GDM1 (cell line): ENCODE measurements at regions not wholly inside any gene's neighbourhood (a gene's known extent, or its start where the extent isn't known, plus 50 kb on each side); places are given as distances from the start of the nearest gene placed in this dataset.

Experiments
- DNase-seq: peaks from one replicate; lab custom pipeline; 2025; lab: John Stamatoyannopoulos, UW

- no peak for DNase-seq
These were observed 88.8 kb upstream of the TMEM72 start for GRCh38 chr10:44822349-44822748.

- DNase-seq: no peak
These were observed 88.2 kb upstream of the TMEM72 start for GRCh38 chr10:44822966-44823365.

- no peak for DNase-seq
These were observed 86.5 kb upstream of the TMEM72 start for GRCh38 chr10:44824607-44825006.

GRCh38 chr10:44827431-44828006 is 83.6 kb upstream of the TMEM72 start:
- no peak for DNase-seq

GRCh38 chr10:44828508-44829142 is 82.5 kb upstream of the TMEM72 start:
- no peak for DNase-seq

- no peak for DNase-seq
These were observed 81.7 kb upstream of the TMEM72 start for GRCh38 chr10:44829426-44829825.

- no peak for DNase-seq
These were observed 81.1 kb upstream of the TMEM72 start for GRCh38 chr10:44830022-44830421.

- no peak for DNase-seq
These were observed 79.6 kb upstream of the TMEM72 start for GRCh38 chr10:44831581-44831980.

- DNase-seq: no peak
These were observed 78.3 kb upstream of the TMEM72 start for GRCh38 chr10:44832595-44833390.

GRCh38 chr10:44834131-44834530 is 77.0 kb upstream of the TMEM72 start:
- no peak for DNase-seq

- no peak for DNase-seq
These were observed 75.8 kb upstream of the TMEM72 start for GRCh38 chr10:44835300-44835699.

GRCh38 chr10:44843484-44843883 is 67.7 kb upstream of the TMEM72 start:
- no peak for DNase-seq

GRCh38 chr10:44845361-44846175 is 65.6 kb upstream of the TMEM72 start:
- no peak for DNase-seq

- DNase-seq: no peak
These were observed 64.0 kb upstream of the TMEM72 start for GRCh38 chr10:44847110-44847509.

- DNase-seq: no peak
These were observed 62.9 kb upstream of the TMEM72 start for GRCh38 chr10:44848211-44848610.

GRCh38 chr10:44849936-44850335 is 61.2 kb upstream of the TMEM72 start:
- DNase-seq: no peak

GRCh38 chr10:44850356-44850934 is 60.7 kb upstream of the TMEM72 start:
- no peak for DNase-seq

- no peak for DNase-seq
These were observed 59.7 kb upstream of the TMEM72 start for GRCh38 chr10:44851413-44851812.

GRCh38 chr10:44851881-44852280 is 59.3 kb upstream of the TMEM72 start:
- no peak for DNase-seq

- DNase-seq: no peak
These were observed 57.9 kb upstream of the TMEM72 start for GRCh38 chr10:44853148-44853734.

- DNase-seq: no peak
These were observed 57.3 kb upstream of the TMEM72 start for GRCh38 chr10:44853796-44854195.
